NT2/D1 (cell line): ENCODE measurements at regions not wholly inside any gene's neighbourhood (a gene's known extent, or its start where the extent isn't known, plus 50 kb on each side); places are given as distances from the start of the nearest gene placed in this dataset.

Experiments used
- DNase-seq: peaks from one replicate; pipeline ENCODE4 v3.0.0-alpha.2; 2011; ENCODE audit warnings: low read depth, low spot score
- H3K27me3 ChIP-seq: 2 replicates; pipeline ENCODE4 v1.6.0; 2011; ENCODE audit warnings: mild to moderate bottlenecking; ENCODE audit not compliant: insufficient read length, insufficient read depth
- H3K36me3 ChIP-seq: 2 replicates; pipeline ENCODE4 v1.6.1; 2011; ENCODE audit warnings: mild to moderate bottlenecking, low read length, mixed read lengths; ENCODE audit not compliant: insufficient read depth, insufficient read length
- H3K4me1 ChIP-seq: 2 replicates; pipeline ENCODE4 v1.5.1; 2011; ENCODE audit not compliant: insufficient read depth, insufficient read length
- H3K4me3 ChIP-seq: 2 replicates; pipeline ENCODE4 v1.5.1; 2011; ENCODE audit warnings: low read depth; ENCODE audit not compliant: insufficient read length
- H3K9ac ChIP-seq: 2 replicates; pipeline ENCODE4 v1.6.0; 2011; ENCODE audit warnings: low read depth; ENCODE audit not compliant: insufficient read length
- H3K9me3 ChIP-seq: 2 replicates; pipeline ENCODE4 v1.5.1; 2011; ENCODE audit warnings: mild to moderate bottlenecking, low read length; ENCODE audit not compliant: insufficient read depth
- SUZ12 ChIP-seq: IDR thresholded peaks from 2 replicates; pipeline ENCODE4 v1.6.1; 2011; ENCODE audit not compliant: insufficient read length, insufficient read depth; ENCODE audit errors: extremely low read depth
- YY1 ChIP-seq: IDR thresholded peaks from 2 replicates; pipeline ENCODE4 v1.6.1; 2011; ENCODE audit not compliant: insufficient read length, insufficient read depth
- ZNF274 ChIP-seq: IDR thresholded peaks from 2 replicates; pipeline ENCODE4 v1.6.1; 2011; ENCODE audit warnings: mild to moderate bottlenecking, low read depth, low read length

- DNase-seq, result no peak
- Histone ChIP-seq H3K9ac (no peak overlapping the region), H3K4me3 (no peak overlapping the region), H3K36me3 (no peaks in the 10 kb centered on the region), H3K27me3 (no peaks in the 10 kb centered on the region), H3K9me3 (no peaks in the 10 kb centered on the region), H3K4me1 (no peaks in the 10 kb centered on the region)
- TF ChIP-seq ZNF274, result no peak
- TF ChIP-seq SUZ12, result no peak
- no peak for TF ChIP-seq YY1
Measured at GRCh38 chr20:16119909-16120308, 453.3 kb downstream of the KIF16B start.

GRCh38 chr20:16115911-16116552 lies 457.2 kb downstream of the KIF16B start:
- Histone ChIP-seq H3K4me3 (no peak overlapping the region), H3K9me3 (no peaks in the 10 kb centered on the region), H3K27me3 (no peaks in the 10 kb centered on the region), H3K36me3 (no peaks in the 10 kb centered on the region), H3K9ac (no peak overlapping the region), H3K4me1 (no peaks in the 10 kb centered on the region)
- DNase-seq, result no peak
- TF ChIP-seq ZNF274 (no peak), SUZ12 (no peak), YY1 (no peak)

GRCh38 chr20:16113736-16114135 lies 459.5 kb downstream of the KIF16B start:
- Histone ChIP-seq H3K4me3 (no peak overlapping the region), H3K9ac (no peak overlapping the region), H3K9me3 (no peaks in the 10 kb centered on the region), H3K36me3 (no peaks in the 10 kb centered on the region), H3K27me3 (no peaks in the 10 kb centered on the region), H3K4me1 (no peaks in the 10 kb centered on the region)
- DNase-seq, result no peak
- no peak for TF ChIP-seq ZNF274
- TF ChIP-seq SUZ12, result no peak
- no peak for TF ChIP-seq YY1

GRCh38 chr20:16111852-16112412 lies 461.3 kb downstream of the KIF16B start:
- DNase-seq, result no peak
- TF ChIP-seq ZNF274, result no peak
- TF ChIP-seq SUZ12, result no peak
- no peak for TF ChIP-seq YY1
- Histone ChIP-seq H3K27me3 (no peaks in the 10 kb centered on the region), H3K36me3 (no peaks in the 10 kb centered on the region), H3K9me3 (no peaks in the 10 kb centered on the region), H3K9ac (no peak overlapping the region), H3K4me3 (no peak overlapping the region), H3K4me1 (no peaks in the 10 kb centered on the region)

GRCh38 chr20:16111172-16111832 lies 461.9 kb downstream of the KIF16B start:
- DNase-seq, result no peak
- no peak overlapping the region for H3K4me3 ChIP-seq
- H3K36me3 ChIP-seq, result no peaks in the 10 kb centered on the region
- no peak overlapping the region for H3K9ac ChIP-seq
- TF ChIP-seq SUZ12, result no peak
- TF ChIP-seq YY1, result no peak
- no peak for TF ChIP-seq ZNF274
- H3K27me3 ChIP-seq, result no peaks in the 10 kb centered on the region
- no peaks in the 10 kb centered on the region for H3K9me3 ChIP-seq
- no peaks in the 10 kb centered on the region for H3K4me1 ChIP-seq

- no peak for DNase-seq
- Histone ChIP-seq H3K4me3 (no peak overlapping the region), H3K9me3 (no peaks in the 10 kb centered on the region), H3K4me1 (no peaks in the 10 kb centered on the region), H3K36me3 (no peaks in the 10 kb centered on the region), H3K27me3 (no peaks in the 10 kb centered on the region), H3K9ac (no peak overlapping the region)
- TF ChIP-seq YY1 (no peak), SUZ12 (no peak), ZNF274 (no peak)
Measured at GRCh38 chr20:16107172-16107870, 465.9 kb downstream of the KIF16B start.

- no peak overlapping the region for H3K9ac ChIP-seq
- no peaks in the 10 kb centered on the region for H3K4me1 ChIP-seq
- no peak for DNase-seq
- TF ChIP-seq ZNF274, result no peak
- TF ChIP-seq YY1, result no peak
- no peak for TF ChIP-seq SUZ12
- H3K9me3 ChIP-seq, result no peaks in the 10 kb centered on the region
- H3K4me3 ChIP-seq, result no peak overlapping the region
- H3K36me3 ChIP-seq, result no peaks in the 10 kb centered on the region
- H3K27me3 ChIP-seq, result no peaks in the 10 kb centered on the region
Measured at GRCh38 chr20:16106191-16106849, 466.9 kb downstream of the KIF16B start.
